Islet of Langerhans (tissue), 1 donor: ENCODE measurements at regions not wholly inside any gene's neighbourhood (a gene's known extent, or its start where the extent isn't known, plus 50 kb on each side); places are given as distances from the start of the nearest gene placed in this dataset.
A peak's percentile ranks its signal among the peaks of the same experiment; 100 is the strongest.
"Not testable (repeated sequence)": the region's sequence is repeated elsewhere in the genome, so short reads cannot be mapped to it uniquely, and the experiment has no call there.

Source experiments
- FAIRE-seq: peaks from one replicate; lab custom pipeline; 2011; peaks lifted over from hg19 to GRCh38; lab: Jason Lieb, UNC

- FAIRE-seq, result no peak
Observed at GRCh38 chr7:29619111-29619510, 55.5 kb downstream of the PRR15 start.

DNA sequence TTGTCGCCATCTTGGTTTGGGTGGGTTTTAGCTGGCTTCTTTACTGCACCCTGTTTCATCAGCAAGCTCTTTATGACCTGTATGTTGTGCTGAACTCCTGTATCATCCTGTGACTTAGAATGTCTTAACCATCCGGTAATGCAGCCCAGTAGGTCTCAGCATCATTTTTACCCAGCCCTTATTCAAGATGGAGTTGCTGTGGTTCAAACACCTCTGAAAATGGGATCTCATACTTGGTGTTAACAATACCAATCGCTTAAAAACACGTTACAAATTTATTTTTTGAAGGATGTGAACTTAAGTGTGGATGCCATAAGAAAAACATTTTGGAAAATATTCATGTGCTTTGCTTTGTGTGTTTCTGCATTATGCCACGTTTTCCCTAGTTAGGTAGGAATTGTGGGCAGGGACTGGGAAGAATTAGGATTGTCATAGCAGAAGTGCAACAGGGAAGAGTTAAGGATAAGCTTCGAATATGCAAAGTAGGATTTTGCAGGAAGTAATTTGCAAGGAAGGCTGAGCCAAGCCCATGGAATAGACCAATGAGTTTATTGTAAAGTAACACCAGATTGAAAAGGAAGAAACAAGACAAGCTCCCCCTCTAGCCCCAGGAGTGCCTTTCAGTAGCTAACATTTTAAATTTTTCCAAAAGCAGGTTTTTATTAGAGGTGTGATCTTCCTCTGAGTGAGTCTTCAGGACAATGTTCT, 56.4 kb downstream of the PRR15 start:
- no peak for FAIRE-seq

DNA sequence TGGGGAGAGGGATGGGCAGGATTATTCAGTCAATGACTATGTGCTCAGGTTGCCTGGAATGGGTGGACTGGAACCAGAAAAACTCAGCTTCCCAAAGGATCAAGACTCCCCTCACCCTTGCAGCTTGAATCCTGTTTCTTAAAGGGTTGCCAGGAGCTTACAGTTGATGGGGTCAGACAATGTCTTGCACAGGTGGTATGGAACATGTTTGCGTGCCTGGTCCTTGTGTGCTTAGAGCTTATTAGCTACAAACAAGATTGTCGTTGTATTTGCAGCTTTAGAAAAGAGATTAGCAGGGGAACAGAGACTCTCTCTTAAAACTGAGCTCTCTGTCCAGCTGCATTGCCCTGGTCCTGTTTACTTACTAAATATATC, 56.9 kb downstream of the PRR15 start:
- FAIRE-seq, result no peak

DNA sequence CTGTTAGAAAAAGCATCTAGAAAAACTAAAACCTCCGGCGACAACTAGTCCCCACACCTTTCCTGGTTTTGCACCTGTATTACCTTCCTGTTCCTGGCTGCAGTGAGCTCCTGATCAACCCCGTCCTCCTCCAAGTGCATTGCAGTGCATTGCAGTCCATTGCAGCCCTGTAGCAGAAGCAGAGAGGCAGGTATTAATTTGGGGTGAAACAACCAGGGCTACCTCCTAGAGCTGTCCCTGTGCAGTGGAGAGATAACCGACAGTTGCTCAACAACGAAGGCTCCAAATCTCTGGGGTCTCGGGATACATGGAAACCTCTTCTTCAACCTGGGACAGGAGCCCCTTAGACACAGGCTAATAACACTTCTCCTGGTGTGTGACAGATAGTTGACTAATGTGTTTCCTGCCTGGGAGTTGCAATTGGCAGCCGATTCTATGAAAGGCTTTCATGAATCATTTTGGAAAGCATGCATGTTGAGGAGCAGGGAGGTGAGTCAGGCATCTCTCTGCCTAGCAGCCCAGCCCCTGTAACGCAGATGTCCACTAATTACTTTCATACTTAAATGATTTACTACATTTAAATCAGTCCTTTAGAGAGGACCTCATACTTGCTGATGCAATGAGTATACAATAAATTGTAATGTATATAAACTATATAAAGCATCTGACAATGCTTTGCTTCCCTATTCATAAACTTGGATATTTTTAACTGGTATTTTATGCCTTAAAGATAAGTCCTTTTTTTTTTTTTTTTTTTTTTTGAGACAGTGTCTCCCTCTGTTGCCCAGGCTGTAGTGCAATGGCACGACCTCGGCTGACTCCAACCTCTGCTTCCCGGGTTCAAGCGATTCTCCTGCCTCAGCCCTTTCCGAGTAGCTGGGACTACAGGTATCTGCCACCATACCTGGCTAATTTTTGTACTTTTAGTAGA, 59.0 kb downstream of the PRR15 start:
- no peak for FAIRE-seq

DNA sequence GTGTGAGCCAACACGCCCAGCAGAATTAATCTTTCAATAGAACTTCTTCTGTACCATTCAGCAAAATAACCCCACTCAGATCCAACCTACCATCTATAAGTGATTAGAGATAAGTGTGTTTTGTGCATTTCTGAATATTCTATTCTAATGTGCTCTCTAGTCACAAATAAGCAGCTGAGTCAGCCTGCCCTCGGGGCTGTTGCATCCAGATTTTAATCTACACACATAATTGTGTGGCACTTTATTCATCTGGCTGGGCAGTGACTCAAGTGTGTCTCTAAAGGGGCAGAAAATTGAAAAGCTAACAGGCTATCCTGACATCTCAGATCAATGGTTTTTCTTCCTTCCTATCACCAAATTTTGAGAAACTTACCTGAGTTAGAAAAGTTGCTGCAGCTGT, 60.3 kb downstream of the PRR15 start:
- FAIRE-seq, result no peak

DNA sequence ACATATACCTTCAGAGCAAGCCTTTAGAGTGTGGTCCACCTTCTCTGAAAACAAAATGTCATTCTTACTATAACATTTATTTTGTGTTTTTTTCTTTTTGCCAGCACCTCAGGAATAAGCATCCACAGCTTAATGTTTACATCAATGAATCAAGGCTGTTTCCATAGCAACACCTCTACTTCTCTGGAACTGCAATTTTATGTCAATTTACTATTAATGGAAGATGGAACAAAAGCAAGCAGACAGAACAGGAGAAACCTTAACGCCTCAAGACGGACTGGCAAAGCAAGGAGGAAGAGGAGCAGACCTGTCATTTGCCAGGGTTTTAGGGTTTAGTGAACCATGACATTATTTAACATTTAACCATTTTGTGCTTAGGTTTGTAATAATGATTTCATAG, 63.1 kb downstream of the PRR15 start:
- FAIRE-seq, result no peak

DNA sequence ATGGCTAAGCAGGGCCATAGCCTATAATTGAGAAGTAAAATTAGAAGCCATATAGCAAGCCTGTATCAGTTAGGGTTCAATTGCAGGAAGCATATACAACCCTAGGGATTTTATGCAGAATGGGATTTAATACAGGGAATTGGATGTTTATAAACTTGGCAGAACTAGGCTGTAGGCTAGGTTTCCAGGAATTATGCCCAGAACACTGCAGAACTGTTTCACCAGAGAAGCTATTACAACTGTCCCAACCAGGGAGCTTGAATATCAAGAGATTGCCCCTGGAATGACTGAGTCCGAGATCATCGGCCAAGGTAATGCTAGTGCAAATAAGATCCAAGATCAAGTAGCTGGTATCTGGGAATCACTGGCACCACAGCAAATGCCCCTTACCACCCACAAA, 64.0 kb downstream of the PRR15 start:
- no peak for FAIRE-seq

GRCh38 chr7:29629507-29629906, 65.9 kb downstream of the PRR15 start:
- no peak for FAIRE-seq

GRCh38 chr7:29635067-29636008, 71.7 kb downstream of the PRR15 start:
- peak; percentile 100 for FAIRE-seq

- no peak for FAIRE-seq
Observed at GRCh38 chr7:29636009-29636351, 72.3 kb downstream of the PRR15 start.

- no peak for FAIRE-seq
Observed at GRCh38 chr7:29637374-29637773, 73.7 kb downstream of the PRR15 start.

GRCh38 chr7:29638841-29639240, 75.2 kb downstream of the PRR15 start:
- FAIRE-seq, result not testable (repeated sequence)

- FAIRE-seq, result no peak
Observed at GRCh38 chr7:29639386-29639785, 75.8 kb downstream of the PRR15 start.

DNA sequence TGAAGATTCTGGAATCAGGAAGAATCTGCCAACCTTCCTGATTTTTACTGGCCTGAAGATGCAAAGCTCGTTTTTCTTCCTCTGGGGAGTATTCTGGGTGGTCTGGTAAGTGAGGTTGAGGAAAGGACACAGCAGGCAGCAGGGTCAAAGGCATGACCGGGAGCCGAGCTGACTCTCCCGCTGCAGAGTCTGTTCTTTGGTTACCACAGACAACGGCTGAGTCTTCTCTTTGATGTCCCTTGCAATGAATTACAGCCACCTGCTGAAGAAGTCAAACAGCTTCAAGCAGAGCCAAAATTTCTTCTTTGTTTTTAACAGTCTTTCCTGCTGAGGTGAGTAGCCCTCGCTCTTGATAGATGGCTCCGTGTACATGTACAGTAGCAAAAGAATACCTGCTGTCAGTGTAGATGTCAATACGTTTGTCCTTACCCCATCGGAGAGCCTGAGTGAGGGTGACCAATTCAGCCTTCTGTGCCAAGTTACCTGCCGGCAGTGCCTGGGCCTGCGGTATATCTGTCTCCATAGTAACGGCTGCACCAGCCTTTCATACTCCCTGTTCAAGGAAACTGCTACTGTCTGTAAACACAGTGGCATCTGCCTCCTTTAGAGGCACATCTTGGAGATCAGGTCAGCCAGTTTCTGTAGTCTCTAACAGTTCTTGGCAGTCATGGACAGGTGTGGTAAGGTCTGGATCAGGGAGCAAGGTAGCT, 76.4 kb downstream of the PRR15 start:
- no peak for FAIRE-seq

DNA sequence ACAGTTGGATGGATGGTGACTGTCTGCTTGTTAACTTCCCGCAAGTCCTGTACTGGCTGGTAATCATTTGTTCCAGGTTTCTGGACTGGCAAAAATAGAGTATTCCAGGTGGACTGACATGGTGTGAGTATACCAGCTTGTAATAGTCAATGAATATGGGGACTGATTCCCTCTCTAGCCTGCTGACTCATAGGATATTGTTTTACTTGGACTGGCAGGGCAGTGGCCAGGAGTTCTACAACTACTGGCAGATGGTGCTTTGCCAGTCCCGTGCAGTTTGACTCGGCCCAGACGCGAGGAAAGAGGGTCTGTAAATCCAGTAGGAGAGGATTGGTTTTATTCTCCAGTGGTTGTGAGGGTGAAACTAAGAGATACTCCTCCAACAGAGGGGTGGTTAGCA, 78.0 kb downstream of the PRR15 start:
- FAIRE-seq, result no peak

DNA sequence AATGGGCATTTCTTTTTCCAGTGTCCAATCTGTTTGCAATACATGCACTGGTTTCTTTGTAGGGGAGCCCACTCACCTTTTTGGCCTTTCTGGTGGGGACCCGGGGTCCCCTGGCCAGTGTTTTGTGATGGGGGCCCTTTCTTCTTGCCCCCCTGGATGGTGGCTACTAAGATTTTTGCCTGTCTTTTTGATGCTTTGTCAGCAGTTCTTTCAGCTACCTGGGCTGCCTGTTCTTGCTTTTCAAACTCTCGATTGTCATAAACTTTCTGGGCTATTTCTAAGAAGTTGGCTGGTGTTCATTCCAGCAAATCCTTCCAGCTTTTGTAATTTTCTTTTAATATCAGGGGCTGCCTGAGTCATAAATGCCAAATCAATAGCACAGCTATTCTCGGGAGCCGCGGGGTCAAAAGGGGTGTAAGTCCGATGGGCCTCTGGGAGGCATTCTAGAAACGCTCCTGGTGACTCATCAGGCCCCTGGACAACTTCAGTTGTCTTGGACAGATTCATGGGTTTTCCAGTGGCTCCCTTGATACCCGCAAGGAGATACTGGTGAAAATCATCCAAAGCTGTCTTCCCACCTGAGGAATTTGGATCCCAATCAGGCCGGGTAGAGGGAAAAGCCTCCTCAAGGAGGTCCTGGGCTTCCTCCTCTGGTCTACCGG, 79.0 kb downstream of the PRR15 start:
- FAIRE-seq, result no peak

DNA sequence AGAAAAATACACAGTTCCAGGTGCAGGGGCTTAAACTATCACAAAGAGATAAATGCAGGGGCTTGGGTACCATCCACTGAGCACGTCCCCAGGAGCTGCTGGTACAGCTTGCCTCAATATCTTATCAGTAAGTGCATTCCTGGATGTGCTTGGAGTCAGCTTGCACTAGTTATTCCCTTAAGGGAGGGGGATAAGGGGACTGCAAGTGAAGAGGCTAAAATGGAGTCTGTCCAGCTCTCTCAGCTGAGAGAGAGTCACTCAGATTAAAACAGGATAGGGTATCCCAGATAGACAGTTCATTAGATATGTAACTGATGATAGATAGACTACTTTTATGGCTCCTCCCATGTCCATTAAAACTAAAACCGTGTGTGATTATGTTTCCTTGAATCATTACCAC, 82.5 kb downstream of the PRR15 start:
- FAIRE-seq, result not testable (repeated sequence)

- FAIRE-seq, result no peak
Observed at GRCh38 chr7:29647020-29647654, 83.5 kb downstream of the PRR15 start.

GRCh38 chr7:29647691-29648210, 84.1 kb downstream of the PRR15 start:
- FAIRE-seq, result not testable (repeated sequence)

GRCh38 chr7:29649028-29649716, 85.5 kb downstream of the PRR15 start:
- no peak for FAIRE-seq
